ENCODE measurements at regions not wholly inside any gene's neighbourhood (a gene's known extent, or its start where the extent isn't known, plus 50 kb on each side); places are given as distances from the start of the nearest gene placed in this dataset.

DNA sequence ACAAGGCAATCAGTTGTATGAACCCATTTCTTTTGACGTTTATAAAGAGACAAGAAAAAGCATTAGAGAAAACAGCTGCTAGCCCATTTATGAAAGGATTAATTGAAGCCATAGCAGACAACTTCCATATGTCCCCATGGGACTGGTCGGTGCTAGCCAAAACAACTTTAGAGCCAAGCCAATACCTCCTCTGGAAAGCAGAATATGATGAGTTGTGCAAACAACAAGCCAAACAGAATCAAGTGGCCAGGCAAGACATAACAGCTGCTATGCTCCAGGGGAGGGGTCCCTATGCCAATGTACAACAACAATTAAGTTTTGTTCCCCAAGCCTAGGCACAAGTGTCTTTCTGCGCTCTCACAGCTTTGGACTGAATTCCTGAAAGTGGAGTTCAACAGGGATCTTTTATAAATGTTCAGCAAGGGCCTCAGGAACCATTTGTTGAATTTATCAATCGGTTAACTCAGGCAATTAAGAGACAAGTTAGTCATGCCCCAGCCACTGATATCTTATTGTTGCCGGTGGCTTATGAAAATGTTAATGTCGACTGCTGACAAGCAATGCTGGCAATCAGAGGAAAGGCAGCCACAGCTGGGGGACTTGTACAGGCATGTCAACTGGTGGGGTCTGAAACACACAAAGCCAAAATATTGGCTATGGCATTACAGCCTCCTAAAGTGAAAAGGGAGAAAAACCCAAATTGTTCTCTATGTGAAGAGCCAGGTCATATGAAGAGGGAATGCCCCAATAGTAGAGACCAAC is 1593.1 kb upstream of the TENM4 start:
- H3K9me2 ChIP-seq (ENCODE audit: low read depth, low read length), result no peaks in the 10 kb centered on the region
- H3K79me2 ChIP-seq (ENCODE audit: insufficient read depth, low read length), result no peaks in the 10 kb centered on the region
- H3K27ac ChIP-seq (ENCODE audit: low read depth, low read length, poor library complexity, severe bottlenecking), result no peak overlapping the region
- H3K9me3 ChIP-seq (ENCODE audit: low read length), result no peaks in the 10 kb centered on the region
- H3K4me3 ChIP-seq (ENCODE audit: low read depth, low read length, poor library complexity, severe bottlenecking), result no peak overlapping the region
- no peaks in the 10 kb centered on the region for H3K36me3 ChIP-seq (ENCODE audit: insufficient read depth, low read length)
- H3K4me2 ChIP-seq (ENCODE audit: low read length), result no peak overlapping the region
- no peak overlapping the region for H2AFZ ChIP-seq (ENCODE audit: low read length)
- H3F3A ChIP-seq (ENCODE audit: insufficient read depth, low read length), result no peaks in the 10 kb centered on the region
- no peak overlapping the region for H3K9ac ChIP-seq (ENCODE audit: low read length)
- no peaks in the 10 kb centered on the region for H3K27me3 ChIP-seq (ENCODE audit: insufficient read depth, low read length)
- no peaks in the 10 kb centered on the region for H4K20me1 ChIP-seq (ENCODE audit: insufficient read depth, low read length)
- H3K4me1 ChIP-seq (ENCODE audit: insufficient read depth, low read length, severe bottlenecking), result no peaks in the 10 kb centered on the region
- TF ChIP-seq, protein P1, sequence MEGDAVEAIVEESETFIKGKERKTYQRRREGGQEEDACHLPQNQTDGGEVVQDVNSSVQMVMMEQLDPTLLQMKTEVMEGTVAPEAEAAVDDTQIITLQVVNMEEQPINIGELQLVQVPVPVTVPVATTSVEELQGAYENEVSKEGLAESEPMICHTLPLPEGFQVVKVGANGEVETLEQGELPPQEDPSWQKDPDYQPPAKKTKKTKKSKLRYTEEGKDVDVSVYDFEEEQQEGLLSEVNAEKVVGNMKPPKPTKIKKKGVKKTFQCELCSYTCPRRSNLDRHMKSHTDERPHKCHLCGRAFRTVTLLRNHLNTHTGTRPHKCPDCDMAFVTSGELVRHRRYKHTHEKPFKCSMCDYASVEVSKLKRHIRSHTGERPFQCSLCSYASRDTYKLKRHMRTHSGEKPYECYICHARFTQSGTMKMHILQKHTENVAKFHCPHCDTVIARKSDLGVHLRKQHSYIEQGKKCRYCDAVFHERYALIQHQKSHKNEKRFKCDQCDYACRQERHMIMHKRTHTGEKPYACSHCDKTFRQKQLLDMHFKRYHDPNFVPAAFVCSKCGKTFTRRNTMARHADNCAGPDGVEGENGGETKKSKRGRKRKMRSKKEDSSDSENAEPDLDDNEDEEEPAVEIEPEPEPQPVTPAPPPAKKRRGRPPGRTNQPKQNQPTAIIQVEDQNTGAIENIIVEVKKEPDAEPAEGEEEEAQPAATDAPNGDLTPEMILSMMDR (IDR thresholded peaks at IDR 0.05; ENCODE audit: low read length), result no peak
- TF ChIP-seq EZH2 (IDR thresholded peaks at IDR 0.05; ENCODE audit: borderline replicate concordance, low read length), result no peak

DNA sequence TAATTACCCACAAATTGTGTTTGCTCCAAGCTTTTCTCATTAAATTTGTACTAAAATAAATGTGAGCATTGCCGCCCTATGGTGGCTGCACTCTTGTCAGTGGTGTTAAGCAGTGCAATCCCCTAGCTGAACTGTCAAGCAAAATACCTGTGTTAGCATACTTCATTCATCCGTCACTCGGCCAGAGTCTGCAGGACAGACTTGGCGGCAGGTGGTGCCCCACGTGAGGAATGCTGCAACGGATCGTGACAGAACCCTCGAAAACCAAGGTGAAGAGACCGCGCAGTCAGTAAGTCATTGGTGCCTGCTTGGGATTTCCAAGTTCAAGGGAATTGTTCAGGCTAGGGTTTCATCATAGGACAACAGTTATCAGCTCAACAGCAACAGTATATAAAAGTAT is 1592.1 kb upstream of the TENM4 start:
- no peaks in the 10 kb centered on the region for H3K27me3 ChIP-seq (ENCODE audit: insufficient read depth, low read length)
- TF ChIP-seq EZH2 (IDR thresholded peaks at IDR 0.05; ENCODE audit: borderline replicate concordance, low read length), result no peak
- TF ChIP-seq, protein P1 (IDR thresholded peaks at IDR 0.05; ENCODE audit: low read length), result no peak
- H3K27ac ChIP-seq (ENCODE audit: low read depth, low read length, poor library complexity, severe bottlenecking), result no peak overlapping the region
- H3K36me3 ChIP-seq (ENCODE audit: insufficient read depth, low read length), result no peaks in the 10 kb centered on the region
- no peak overlapping the region for H3K4me2 ChIP-seq (ENCODE audit: low read length)
- H3K9ac ChIP-seq (ENCODE audit: low read length), result no peak overlapping the region
- no peak overlapping the region for H3K4me3 ChIP-seq (ENCODE audit: low read depth, low read length, poor library complexity, severe bottlenecking)
- no peaks in the 10 kb centered on the region for H3K4me1 ChIP-seq (ENCODE audit: insufficient read depth, low read length, severe bottlenecking)
- H4K20me1 ChIP-seq (ENCODE audit: insufficient read depth, low read length), result no peaks in the 10 kb centered on the region
- no peaks in the 10 kb centered on the region for H3K9me2 ChIP-seq (ENCODE audit: low read depth, low read length)
- H3K9me3 ChIP-seq (ENCODE audit: low read length), result no peaks in the 10 kb centered on the region
- no peaks in the 10 kb centered on the region for H3K79me2 ChIP-seq (ENCODE audit: insufficient read depth, low read length)
- H3F3A ChIP-seq (ENCODE audit: insufficient read depth, low read length), result no peaks in the 10 kb centered on the region
- H2AFZ ChIP-seq (ENCODE audit: low read length), result no peak overlapping the region

DNA sequence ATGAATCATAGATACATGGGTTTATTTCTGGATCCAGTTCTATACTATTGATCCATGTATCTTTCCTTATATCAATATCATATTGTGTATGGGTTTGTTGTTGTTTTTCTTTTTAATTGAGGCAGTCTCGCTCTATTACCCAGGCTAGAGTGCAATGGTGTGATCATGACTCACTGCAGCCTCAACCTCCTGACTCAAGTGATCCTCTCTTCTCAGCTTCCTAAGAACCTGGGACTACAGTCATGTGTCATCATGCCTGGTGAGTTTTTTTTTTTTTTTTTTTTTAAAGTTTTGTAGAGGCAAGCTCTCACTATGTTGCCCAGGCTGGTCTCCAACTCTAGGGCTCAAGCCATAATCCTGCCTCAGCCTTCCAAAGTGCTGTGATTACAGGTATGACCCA is 1589.4 kb upstream of the TENM4 start:
- Histone ChIP-seq H3F3A (ENCODE audit: insufficient read depth, low read length) (no peaks in the 10 kb centered on the region), H3K4me1 (ENCODE audit: insufficient read depth, low read length, severe bottlenecking) (no peaks in the 10 kb centered on the region), H3K4me2 (ENCODE audit: low read length) (no peak overlapping the region), H3K79me2 (ENCODE audit: insufficient read depth, low read length) (no peaks in the 10 kb centered on the region), H3K9me3 (ENCODE audit: low read length) (no peaks in the 10 kb centered on the region), H3K9me2 (ENCODE audit: low read depth, low read length) (no peaks in the 10 kb centered on the region), H2AFZ (ENCODE audit: low read length) (no peak overlapping the region), H3K9ac (ENCODE audit: low read length) (no peak overlapping the region), H3K27ac (ENCODE audit: low read depth, low read length, poor library complexity, severe bottlenecking) (no peak overlapping the region), H3K4me3 (ENCODE audit: low read depth, low read length, poor library complexity, severe bottlenecking) (no peak overlapping the region), H3K36me3 (ENCODE audit: insufficient read depth, low read length) (no peaks in the 10 kb centered on the region), H4K20me1 (ENCODE audit: insufficient read depth, low read length) (no peaks in the 10 kb centered on the region), H3K27me3 (ENCODE audit: insufficient read depth, low read length) (no peaks in the 10 kb centered on the region)
- TF ChIP-seq, protein P1 (IDR thresholded peaks at IDR 0.05; ENCODE audit: low read length), result no peak
- no peak for TF ChIP-seq EZH2 (IDR thresholded peaks at IDR 0.05; ENCODE audit: borderline replicate concordance, low read length)

Measured in OCI-LY1 (cell line).